ENCODE measurements at regions not wholly inside any gene's neighbourhood (a gene's known extent, or its start where the extent isn't known, plus 50 kb on each side); places are given as distances from the start of the nearest gene placed in this dataset.

DNA sequence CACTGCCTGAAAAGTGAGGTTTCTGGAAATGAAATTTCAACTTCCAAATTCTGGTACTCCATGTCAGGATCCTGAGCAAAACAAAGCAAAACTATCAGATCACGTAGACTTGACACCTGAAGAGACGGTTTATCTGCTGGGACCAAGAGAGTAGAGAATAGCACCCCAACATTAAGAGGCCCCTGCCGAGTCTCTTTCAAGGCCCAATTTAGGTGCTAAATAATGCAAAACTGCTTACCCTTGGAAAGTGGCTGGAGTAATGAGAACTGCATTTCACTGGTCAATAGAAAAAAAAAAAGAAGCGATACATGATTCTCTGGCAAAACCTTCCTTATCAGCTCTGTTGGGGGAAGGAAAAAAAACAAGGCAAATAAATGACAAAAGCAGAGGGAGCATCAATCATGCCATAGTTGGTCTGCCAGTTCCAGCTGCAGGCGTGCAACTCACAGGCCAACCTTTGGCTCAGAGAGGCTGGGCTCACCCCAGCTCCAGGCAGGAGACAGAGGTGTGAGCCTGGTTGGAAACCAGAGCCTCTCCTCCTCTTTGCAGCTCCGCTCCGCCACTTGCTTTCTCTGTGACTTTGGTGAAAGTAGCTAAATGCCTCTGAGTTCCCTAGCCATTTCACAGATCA, 595.2 kb downstream of the TOX3 start:
- Histone ChIP-seq H3K9me3 (ENCODE audit: control insufficient read depth, insufficient read depth, low read length) (no peaks in the 10 kb centered on the region), H3K4me1 (ENCODE audit: control insufficient read depth, insufficient read depth, low read length) (peaks cover 12% of the 10 kb centered on the region), H3K4me3 (ENCODE audit: low read depth, low read length) (no peak overlapping the region), H3K9ac (ENCODE audit: low read depth, low read length) (no peak overlapping the region), H3K27me3 (ENCODE audit: control insufficient read depth, insufficient read depth, low read length) (no peaks in the 10 kb centered on the region), H3K36me3 (ENCODE audit: control insufficient read depth, insufficient read depth, low read length) (no peaks in the 10 kb centered on the region)

DNA sequence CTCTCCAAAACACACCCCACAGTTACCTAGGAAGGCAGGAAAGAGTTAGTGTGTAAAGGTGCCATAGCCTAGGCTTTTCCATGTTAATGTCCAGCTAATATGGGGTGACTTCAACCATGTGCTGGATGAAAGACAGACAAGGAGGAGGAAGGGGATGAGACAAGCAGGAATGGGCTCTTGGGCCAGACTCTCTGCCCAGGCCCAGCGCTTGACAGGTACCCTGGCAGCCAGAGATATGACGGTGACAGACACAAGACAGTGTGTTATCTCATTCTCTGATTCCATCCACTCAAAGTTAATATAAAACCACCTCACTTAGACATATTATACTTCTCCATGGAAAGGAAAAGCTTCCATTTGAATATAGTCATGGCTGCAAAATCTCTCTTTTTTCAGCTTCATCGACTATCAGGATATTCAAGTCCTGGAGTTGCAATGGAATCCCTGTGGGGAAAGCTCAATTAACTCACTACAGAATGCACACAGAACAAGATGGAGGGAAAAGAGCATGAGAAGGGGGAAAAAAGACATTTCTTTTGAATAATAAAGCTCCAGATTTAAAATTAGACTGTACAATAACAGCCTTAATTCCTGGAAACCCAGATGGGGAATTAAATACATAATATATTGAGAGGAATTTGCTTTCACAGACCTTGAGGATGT, 596.7 kb downstream of the TOX3 start:
- Histone ChIP-seq H3K4me1 (ENCODE audit: control insufficient read depth, insufficient read depth, low read length) (peaks cover 12% of the 10 kb centered on the region), H3K9me3 (ENCODE audit: control insufficient read depth, insufficient read depth, low read length) (no peaks in the 10 kb centered on the region), H3K36me3 (ENCODE audit: control insufficient read depth, insufficient read depth, low read length) (no peaks in the 10 kb centered on the region), H3K27me3 (ENCODE audit: control insufficient read depth, insufficient read depth, low read length) (no peaks in the 10 kb centered on the region), H3K9ac (ENCODE audit: low read depth, low read length) (no peak overlapping the region), H3K4me3 (ENCODE audit: low read depth, low read length) (no peak overlapping the region)

DNA sequence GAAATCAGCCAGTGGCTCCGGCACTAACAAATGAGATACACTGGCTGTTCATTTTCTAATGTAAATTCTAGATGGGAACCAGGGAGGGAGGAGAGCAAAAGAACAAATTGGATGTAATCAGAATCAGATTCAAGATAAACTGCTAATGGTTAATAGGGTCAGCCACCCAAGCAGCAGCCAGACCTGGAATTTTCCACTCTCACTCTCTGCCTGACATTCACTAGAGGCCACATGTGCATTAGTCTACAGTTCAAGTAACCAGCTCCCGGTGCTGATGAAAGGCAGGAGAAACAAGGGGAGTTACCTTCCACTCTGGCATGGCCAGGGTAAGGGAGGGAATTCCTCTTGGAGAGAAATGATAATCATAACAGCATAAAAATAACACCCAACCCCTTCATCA, 597.7 kb downstream of the TOX3 start:
- Histone ChIP-seq H3K27me3 (ENCODE audit: control insufficient read depth, insufficient read depth, low read length) (no peaks in the 10 kb centered on the region), H3K36me3 (ENCODE audit: control insufficient read depth, insufficient read depth, low read length) (no peaks in the 10 kb centered on the region), H3K9me3 (ENCODE audit: control insufficient read depth, insufficient read depth, low read length) (no peaks in the 10 kb centered on the region), H3K4me1 (ENCODE audit: control insufficient read depth, insufficient read depth, low read length) (peaks cover 12% of the 10 kb centered on the region), H3K9ac (ENCODE audit: low read depth, low read length) (no peak overlapping the region), H3K4me3 (ENCODE audit: low read depth, low read length) (no peak overlapping the region)

DNA sequence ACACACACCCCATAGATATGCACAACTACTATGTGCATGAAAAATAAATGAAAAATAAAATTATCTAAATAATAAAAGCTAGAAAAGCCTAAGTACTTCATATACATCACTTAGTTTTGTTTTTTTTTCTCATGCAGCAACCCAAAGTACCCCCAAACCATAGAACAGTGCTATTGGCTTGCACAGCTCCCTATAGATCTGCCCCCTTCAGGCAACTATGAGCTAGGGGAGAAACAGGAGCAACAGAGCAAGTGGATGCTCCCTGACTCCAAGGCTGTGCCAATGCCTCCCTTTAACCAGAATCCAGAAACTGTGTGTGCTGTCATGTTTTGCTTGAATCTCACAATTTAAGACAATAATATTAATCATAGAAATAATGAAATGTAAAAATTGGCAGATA, 605.5 kb downstream of the TOX3 start:
- H3K9me3 ChIP-seq (ENCODE audit: control insufficient read depth, insufficient read depth, low read length) = no peaks in the 10 kb centered on the region

DNA sequence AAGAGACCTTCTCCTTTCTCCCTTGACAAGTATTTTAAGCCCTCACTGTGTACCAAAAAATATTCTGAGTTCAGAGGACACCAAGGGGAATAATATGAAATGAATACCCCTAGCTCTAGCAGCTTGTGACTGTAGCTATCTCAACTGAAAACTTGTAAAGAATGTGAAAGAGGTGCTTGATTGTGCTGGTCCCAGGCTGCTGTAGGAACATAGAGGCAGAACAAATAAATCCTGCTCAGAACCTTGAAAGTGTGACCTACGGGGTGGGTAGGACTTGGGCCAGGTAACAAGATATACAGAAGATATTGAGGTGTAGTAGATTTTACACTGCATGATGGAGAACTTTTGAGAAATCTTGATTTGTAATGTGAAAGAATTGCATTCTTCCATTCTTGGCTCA, 606.8 kb downstream of the TOX3 start:
- Histone ChIP-seq H3K27me3 (ENCODE audit: control insufficient read depth, insufficient read depth, low read length) (no peaks in the 10 kb centered on the region), H3K9me3 (ENCODE audit: control insufficient read depth, insufficient read depth, low read length) (no peaks in the 10 kb centered on the region), H3K4me1 (ENCODE audit: control insufficient read depth, insufficient read depth, low read length) (peaks cover 3% of the 10 kb centered on the region), H3K9ac (ENCODE audit: low read depth, low read length) (no peak overlapping the region), H3K36me3 (ENCODE audit: control insufficient read depth, insufficient read depth, low read length) (no peaks in the 10 kb centered on the region), H3K4me3 (ENCODE audit: low read depth, low read length) (no peak overlapping the region)

More for the DNA sequence above, 605.5 kb downstream of the TOX3 start:
- peaks cover 3% of the 10 kb centered on the region for H3K4me1 ChIP-seq (ENCODE audit: control insufficient read depth, insufficient read depth, low read length)
- no peaks in the 10 kb centered on the region for H3K36me3 ChIP-seq (ENCODE audit: control insufficient read depth, insufficient read depth, low read length)
- H3K4me3 ChIP-seq (ENCODE audit: low read depth, low read length) = no peak overlapping the region
- H3K27me3 ChIP-seq (ENCODE audit: control insufficient read depth, insufficient read depth, low read length) = no peaks in the 10 kb centered on the region
- no peak overlapping the region for H3K9ac ChIP-seq (ENCODE audit: low read depth, low read length)

DNA sequence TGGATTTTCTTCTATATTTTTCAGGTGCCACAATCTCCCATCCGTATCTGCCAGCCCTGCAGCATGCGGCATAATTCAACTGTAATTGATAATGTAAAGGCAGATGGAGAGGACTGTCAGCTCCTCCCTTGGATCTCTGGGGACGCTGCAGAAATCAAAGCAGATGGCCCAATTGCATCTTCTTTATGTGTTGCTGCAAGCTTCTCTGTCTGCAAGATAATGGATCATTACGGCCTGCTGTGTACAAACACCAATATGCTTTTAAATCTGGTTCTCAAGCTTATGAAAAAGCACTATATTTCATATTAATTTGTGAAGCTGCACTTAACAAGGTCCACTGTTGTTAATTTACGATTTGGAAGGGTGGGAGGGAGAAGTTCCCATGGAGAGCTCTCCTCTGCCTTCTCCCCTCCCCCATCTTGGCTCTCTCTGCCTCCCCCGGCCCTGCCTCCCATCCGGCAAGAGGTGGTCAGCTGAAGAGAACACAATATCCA, 607.5 kb downstream of the TOX3 start:
- Histone ChIP-seq H3K4me1 (ENCODE audit: control insufficient read depth, insufficient read depth, low read length) (peaks cover 3% of the 10 kb centered on the region), H3K4me3 (ENCODE audit: low read depth, low read length) (no peak overlapping the region), H3K9ac (ENCODE audit: low read depth, low read length) (no peak overlapping the region), H3K9me3 (ENCODE audit: control insufficient read depth, insufficient read depth, low read length) (no peaks in the 10 kb centered on the region), H3K36me3 (ENCODE audit: control insufficient read depth, insufficient read depth, low read length) (no peaks in the 10 kb centered on the region), H3K27me3 (ENCODE audit: control insufficient read depth, insufficient read depth, low read length) (no peaks in the 10 kb centered on the region)

DNA sequence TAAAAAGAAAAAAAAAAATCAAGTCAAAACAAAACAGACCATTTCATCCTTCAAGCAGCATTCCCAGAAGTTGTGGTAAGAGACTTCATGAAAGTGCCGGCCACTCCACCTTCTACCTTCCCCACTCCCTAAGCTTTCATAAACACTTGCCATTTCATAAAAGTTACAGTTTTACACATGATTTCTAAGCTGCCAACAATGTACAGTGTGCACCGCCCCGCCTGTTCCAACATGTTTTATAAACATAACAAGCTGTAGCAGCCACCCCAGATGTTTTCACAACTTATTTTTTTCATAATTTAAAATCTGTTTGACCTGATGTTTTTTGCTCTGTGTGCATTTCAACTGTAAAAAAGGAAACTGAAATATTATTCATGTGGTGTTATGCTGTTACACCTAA, 608.1 kb downstream of the TOX3 start:
- Histone ChIP-seq H3K36me3 (ENCODE audit: control insufficient read depth, insufficient read depth, low read length) (no peaks in the 10 kb centered on the region), H3K9me3 (ENCODE audit: control insufficient read depth, insufficient read depth, low read length) (no peaks in the 10 kb centered on the region), H3K27me3 (ENCODE audit: control insufficient read depth, insufficient read depth, low read length) (no peaks in the 10 kb centered on the region), H3K4me1 (ENCODE audit: control insufficient read depth, insufficient read depth, low read length) (peaks cover 3% of the 10 kb centered on the region), H3K9ac (ENCODE audit: low read depth, low read length) (no peak overlapping the region), H3K4me3 (ENCODE audit: low read depth, low read length) (no peak overlapping the region)

DNA sequence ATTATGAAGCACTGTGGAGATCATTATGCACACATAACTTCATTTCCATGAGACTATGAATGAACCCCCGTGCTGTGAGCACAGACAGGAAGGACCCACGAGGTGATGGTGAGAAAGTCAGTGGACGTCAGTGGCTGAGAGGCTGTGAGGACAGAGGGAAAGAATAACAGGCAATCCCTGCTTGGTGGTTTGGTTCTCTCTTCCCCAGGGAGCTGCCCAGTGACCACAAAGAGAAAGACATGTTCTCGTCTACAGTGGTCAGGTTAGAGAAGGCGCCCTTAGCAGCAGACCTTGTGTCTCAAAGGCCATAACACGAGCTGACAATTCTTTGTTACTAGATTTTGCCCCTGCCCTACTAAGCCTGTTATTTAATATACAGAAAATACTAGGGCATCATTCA, 609.2 kb downstream of the TOX3 start:
- no peak overlapping the region for H3K4me3 ChIP-seq (ENCODE audit: low read depth, low read length)
- no peak overlapping the region for H3K9ac ChIP-seq (ENCODE audit: low read depth, low read length)
- no peaks in the 10 kb centered on the region for H3K9me3 ChIP-seq (ENCODE audit: control insufficient read depth, insufficient read depth, low read length)
- H3K36me3 ChIP-seq (ENCODE audit: control insufficient read depth, insufficient read depth, low read length) = no peaks in the 10 kb centered on the region
- H3K27me3 ChIP-seq (ENCODE audit: control insufficient read depth, insufficient read depth, low read length) = no peaks in the 10 kb centered on the region
- H3K4me1 ChIP-seq (ENCODE audit: control insufficient read depth, insufficient read depth, low read length) = peaks cover 3% of the 10 kb centered on the region

DNA sequence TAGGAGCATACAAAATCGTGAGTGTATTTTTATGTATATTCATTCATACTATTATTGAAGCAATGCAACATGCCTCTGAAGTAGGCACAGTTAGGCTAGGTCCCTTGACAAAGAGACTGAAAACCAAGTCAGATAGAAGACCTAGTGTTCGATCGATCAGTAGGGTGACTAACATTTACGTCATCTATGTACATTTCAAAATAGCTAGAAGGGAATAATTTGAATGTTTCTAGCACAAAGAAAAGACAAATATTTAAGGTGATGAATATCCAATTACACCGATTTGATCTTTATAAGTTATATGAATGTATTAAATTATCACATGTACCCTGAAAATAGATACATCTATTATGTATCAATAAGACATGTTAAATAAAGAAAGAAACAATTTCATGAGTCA, 610.1 kb downstream of the TOX3 start:
- no peak overlapping the region for H3K4me3 ChIP-seq (ENCODE audit: low read depth, low read length)
- H3K9me3 ChIP-seq (ENCODE audit: control insufficient read depth, insufficient read depth, low read length) = no peaks in the 10 kb centered on the region
- H3K36me3 ChIP-seq (ENCODE audit: control insufficient read depth, insufficient read depth, low read length) = no peaks in the 10 kb centered on the region
- H3K27me3 ChIP-seq (ENCODE audit: control insufficient read depth, insufficient read depth, low read length) = no peaks in the 10 kb centered on the region
- no peak overlapping the region for H3K9ac ChIP-seq (ENCODE audit: low read depth, low read length)
- H3K4me1 ChIP-seq (ENCODE audit: control insufficient read depth, insufficient read depth, low read length) = peaks cover 3% of the 10 kb centered on the region

DNA sequence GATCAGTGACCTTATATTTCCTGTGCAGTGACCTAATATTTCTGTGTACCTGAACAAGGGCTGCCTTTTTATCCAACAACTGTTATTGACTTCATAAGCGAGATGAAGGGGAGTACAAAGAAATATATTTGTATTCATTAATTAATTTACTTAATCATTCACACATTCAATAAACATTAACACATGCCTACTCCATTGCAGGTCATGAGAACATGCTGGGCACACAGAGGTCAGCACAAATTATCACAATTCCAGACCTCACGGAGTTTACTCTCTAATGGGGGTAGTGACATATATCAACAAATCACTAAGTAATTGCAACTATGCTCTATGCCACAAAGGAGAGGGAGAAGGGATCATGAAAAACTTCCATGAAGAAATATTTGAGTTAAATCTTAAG, 614.6 kb downstream of the TOX3 start:
- Histone ChIP-seq H3K4me3 (ENCODE audit: low read depth, low read length) (no peak overlapping the region), H3K9ac (ENCODE audit: low read depth, low read length) (no peak overlapping the region), H3K4me1 (ENCODE audit: control insufficient read depth, insufficient read depth, low read length) (no peaks in the 10 kb centered on the region), H3K27me3 (ENCODE audit: control insufficient read depth, insufficient read depth, low read length) (no peaks in the 10 kb centered on the region), H3K9me3 (ENCODE audit: control insufficient read depth, insufficient read depth, low read length) (no peaks in the 10 kb centered on the region), H3K36me3 (ENCODE audit: control insufficient read depth, insufficient read depth, low read length) (no peaks in the 10 kb centered on the region)

DNA sequence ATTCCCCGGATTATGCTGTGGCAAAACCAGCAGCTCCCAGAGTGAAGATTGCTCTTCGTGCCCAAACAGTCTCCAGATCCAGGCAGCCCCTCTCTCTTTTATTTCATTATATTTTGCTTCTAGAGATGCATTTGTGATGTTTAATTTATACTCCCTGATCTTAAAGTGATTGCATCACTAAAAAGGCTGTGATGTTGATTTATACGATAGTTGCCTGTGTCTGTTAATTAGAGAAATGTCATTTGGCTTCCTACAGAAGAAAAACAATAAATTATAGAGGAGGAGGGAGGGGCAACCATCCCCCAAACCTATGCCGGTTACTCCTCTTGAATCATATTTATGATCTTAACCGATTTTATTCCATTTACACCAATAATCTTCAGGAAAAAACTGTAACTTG, 615.3 kb downstream of the TOX3 start:
- Histone ChIP-seq H3K4me3 (ENCODE audit: low read depth, low read length) (no peak overlapping the region), H3K4me1 (ENCODE audit: control insufficient read depth, insufficient read depth, low read length) (no peaks in the 10 kb centered on the region), H3K9ac (ENCODE audit: low read depth, low read length) (no peak overlapping the region), H3K27me3 (ENCODE audit: control insufficient read depth, insufficient read depth, low read length) (no peaks in the 10 kb centered on the region), H3K36me3 (ENCODE audit: control insufficient read depth, insufficient read depth, low read length) (no peaks in the 10 kb centered on the region), H3K9me3 (ENCODE audit: control insufficient read depth, insufficient read depth, low read length) (no peaks in the 10 kb centered on the region)

DNA sequence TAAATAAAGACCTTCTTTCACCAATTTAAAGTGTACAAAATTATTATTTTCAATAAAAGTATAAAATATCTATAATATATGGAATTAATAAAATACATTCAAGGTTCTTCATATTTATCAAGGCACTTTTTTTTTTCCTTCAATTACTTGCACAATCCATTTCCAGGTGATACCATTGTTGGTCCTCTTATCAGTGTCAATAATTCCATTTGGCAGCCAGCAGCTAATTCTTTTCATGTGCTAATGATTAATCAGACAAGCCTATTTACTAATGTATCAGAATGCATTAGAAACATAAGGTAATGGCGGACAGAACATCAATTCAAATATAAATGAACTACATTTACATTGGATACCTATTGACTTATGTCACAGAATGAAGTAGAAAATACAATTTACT, 622.2 kb downstream of the TOX3 start:
- Histone ChIP-seq H3K36me3 (ENCODE audit: control insufficient read depth, insufficient read depth, low read length) (no peaks in the 10 kb centered on the region), H3K4me1 (ENCODE audit: control insufficient read depth, insufficient read depth, low read length) (no peaks in the 10 kb centered on the region), H3K4me3 (ENCODE audit: low read depth, low read length) (no peak overlapping the region), H3K9ac (ENCODE audit: low read depth, low read length) (no peak overlapping the region), H3K27me3 (ENCODE audit: control insufficient read depth, insufficient read depth, low read length) (no peaks in the 10 kb centered on the region), H3K9me3 (ENCODE audit: control insufficient read depth, insufficient read depth, low read length) (no peaks in the 10 kb centered on the region)

Data from iPS-15b (cell line).